HG02678 (cell line): ENCODE measurements at regions not wholly inside any gene's neighbourhood (a gene's known extent, or its start where the extent isn't known, plus 50 kb on each side); places are given as distances from the start of the nearest gene placed in this dataset.
A peak's percentile ranks its signal among the peaks of the same experiment; 100 is the strongest.
"Not testable (repeated sequence)": the region's sequence is repeated elsewhere in the genome, so short reads cannot be mapped to it uniquely, and the experiment has no call there.

ENCODE experiments used
- ATAC-seq: cut with Tn5 transposase; IDR thresholded peaks from one replicate; pipeline ENCODE4 v1.9.1; 2021; ENCODE audit warnings: mild to moderate bottlenecking, moderate library complexity; ENCODE audit not compliant: unreplicated experiment

DNA sequence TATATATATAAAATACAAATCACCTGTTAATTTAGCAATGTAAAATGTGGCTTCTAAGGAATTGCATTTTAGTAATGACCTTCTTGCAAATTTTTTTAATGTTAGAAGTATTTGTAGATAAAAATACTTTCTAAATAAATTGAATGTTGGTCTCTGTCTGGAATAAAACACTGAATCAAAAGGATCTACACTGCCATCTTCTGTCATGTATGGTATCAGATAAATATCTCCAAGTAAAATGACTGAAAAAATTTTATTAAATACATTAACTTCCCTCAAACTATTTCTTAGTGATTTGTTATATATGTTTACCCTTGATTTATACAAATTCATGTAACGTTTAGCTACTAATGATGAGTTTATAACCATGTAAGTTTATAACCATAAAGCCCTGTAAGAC lies 2029.3 kb downstream of the MRPL39 start:
- no peak for ATAC-seq

DNA sequence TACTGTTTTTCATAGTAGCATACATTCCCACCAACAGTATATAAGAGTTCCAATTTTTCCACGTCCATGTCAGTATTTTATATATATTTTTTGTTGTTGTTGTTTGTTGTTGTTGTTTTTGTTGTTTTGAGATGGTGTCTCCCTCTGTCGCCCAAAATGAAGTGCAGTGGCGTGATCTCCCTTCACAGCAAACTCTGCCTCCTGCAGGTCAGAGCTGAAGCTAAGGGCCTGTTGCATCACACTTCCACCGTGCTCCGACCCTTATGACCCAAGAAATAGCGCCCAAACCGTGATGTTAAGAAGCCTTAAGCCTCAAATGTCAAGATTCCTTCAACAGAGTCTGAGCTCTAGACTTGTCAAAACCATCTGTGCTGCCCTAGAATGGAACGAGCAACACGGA lies 2032.3 kb downstream of the MRPL39 start:
- no peak for ATAC-seq

DNA sequence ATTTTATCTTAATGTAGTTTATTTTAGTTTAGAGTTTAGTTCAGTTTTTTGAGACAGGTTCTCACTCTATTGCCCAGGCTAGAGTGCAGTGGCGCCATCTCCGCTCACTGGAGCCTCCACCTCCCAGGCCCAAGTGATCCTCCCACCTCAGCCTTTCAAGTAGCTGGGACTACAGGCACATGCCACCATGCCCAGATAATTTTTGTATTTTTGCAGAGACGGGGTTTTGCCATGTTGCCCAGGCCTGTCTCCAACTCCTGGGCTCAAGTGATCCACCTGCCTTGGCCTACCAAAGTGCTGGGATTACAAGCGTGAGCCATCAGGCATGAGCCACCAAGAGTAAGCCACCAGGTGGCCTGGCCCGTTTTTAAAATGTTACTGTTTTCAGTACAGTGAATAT lies 2058.4 kb downstream of the MRPL39 start:
- not testable (repeated sequence) for ATAC-seq

DNA sequence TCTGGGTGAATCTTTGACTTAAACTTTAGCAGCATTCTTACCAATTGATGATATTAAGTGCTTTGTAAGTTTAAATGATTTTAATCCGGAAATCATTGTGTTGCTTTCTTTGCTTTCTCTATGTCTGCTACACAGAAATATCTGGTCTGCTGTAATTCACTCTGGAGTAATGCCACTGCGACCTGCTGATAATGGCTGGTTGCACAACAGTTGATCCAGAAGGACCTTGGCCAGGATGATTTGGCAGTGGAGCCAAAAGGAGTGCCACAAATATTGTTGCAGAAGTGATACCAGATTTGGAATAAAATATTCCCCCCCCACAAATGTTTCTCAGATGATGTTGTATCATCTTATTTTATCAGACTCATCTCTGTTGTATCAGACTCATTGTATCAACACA lies 2063.9 kb downstream of the MRPL39 start:
- no peak for ATAC-seq

DNA sequence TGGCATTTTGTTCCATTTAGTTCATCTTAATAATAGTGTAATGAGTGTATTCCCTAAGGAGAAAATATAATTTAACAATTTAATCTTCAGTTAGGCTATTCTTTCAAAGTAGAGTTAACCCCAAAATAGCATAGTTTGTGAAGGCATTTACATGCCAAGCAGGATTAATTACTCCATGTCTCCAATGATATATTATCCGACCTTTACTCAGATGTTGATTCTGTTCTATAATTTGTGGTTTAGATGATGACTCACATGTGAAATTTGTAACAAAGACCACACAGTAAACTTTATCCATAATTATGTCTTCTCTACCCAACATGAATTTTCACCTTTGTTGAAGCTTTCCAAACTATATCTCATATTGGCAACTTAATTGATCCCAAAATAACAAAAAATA lies 2065.2 kb downstream of the MRPL39 start:
- no peak for ATAC-seq

DNA sequence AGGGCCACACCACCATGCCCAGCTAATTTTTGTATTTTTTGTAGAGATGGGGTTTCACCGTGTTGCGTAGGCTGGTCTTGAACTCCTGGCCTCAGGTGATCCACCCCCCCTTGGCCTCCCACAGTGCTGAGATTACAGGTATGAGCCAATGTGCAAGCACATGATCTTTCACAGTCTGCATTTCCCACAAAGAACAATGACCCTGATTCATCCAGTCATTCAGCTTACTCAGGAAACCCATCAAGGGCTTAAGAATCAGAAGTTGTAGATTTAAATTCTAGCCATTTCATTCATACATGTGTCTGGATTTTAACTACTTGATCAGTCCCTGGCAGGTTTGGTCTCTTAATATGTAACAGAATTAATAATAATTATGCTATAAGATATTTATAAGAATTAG lies 2065.7 kb downstream of the MRPL39 start:
- no peak for ATAC-seq

DNA sequence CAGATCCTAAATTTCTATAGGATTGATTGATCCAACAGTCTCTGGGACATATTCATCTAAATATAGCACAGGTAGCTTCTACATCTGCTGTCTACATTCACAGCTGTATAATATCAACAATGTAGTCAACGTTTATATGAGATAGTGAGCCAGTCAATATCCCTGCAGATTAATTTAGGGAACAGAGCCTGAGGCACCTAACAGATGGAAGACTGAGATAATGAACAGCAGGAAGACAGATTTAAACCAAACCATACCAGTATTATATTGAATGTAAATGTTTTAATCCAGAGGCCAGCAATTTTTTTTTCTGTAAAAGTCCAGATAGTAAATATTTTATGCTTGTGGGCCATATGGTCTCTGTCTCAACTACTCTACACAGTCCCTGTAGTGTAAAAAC lies 2072.4 kb downstream of the MRPL39 start:
- no peak for ATAC-seq

DNA sequence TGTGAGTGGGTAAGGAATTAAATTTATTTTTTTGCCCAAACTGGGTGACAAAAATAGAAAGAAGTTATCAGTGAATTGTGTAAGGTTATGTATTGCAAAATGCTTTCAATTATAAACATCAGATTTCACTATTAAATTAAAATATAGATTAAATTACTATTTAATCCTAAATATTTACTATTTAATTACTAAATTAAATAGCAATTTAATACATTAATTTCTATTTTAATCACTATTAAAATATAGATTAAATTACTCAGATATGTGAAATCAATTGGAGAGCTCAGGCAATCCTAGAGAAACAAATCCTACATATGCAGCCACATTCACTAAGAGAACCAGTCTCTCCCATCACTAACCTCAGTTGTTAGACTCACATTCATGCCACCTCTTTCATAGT lies 2075.8 kb downstream of the MRPL39 start:
- no peak for ATAC-seq

DNA sequence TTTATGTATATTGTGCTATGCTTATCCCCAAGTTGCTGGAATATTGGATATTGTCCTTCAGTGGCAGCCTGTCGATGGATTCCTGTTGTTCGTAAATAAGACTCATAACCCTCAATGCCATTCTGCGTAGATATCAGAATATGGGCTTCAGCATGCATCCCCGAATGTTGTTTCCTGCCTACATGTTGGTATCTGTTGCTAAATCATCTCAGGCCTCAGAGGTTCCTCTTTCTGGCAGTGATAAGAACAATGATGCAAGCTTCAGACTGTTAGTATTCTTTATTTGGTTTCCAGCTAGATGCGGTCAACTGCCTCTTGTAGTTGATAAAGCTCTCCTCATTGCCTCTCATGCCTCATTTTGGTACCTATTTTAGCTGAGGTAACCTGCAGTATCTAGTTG lies 2082.6 kb downstream of the MRPL39 start:
- no peak for ATAC-seq

DNA sequence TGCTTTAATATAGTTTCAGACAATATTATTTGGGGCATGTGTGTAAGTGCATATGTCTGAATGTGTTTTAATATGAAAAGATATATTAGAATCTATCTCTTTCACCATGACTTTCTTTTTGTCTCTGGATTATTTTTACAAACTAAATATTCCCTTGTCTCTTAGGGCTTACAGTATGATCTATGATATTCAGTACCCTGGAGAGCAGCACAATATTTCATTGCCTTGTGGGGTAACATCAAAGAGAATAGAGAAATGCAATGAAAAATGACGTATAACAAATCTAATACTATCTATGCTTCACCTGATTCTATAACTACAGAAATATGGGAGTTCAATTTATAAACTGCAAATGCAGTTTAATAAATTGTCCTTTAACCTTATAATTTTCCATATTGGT lies 2084.5 kb downstream of the MRPL39 start:
- no peak for ATAC-seq

DNA sequence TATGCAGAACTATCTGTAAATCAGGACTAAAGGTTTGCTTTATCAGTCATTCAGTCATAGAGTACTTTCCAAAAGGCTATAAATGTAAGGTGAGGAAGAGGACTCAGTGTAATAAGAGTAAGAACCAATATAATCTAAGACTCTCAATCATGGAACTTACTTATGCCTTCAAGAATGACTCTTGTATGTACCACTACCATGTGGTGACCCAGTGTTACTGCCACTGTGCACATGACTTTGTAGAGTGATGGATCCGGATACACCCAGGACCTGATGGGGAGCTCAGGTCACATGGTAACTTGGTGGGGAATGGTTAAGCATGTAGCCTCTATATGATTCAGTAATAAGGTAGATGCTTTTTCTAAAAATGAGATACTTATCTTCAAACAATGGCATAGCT lies 2099.8 kb downstream of the MRPL39 start:
- ATAC-seq: peak; percentile 73

DNA sequence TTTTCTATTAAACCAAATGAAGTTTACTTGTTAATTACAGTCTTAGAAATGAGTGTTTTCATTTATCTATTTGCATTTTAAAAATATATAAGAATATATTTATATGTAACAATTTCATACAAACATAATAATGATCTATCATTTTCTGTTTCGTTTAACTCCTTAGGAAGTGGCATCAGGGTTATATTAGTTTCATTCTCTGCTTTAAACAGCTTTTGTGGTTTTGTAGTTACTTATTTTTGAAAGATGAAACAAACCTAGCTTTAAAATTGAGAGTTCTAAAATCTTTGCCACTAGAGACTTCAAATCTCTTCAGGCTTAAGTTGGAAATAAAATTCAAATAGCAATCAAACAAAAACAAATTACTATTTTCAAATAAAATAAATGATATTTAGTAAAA lies 2110.6 kb downstream of the MRPL39 start:
- peak; percentile 95 for ATAC-seq

DNA sequence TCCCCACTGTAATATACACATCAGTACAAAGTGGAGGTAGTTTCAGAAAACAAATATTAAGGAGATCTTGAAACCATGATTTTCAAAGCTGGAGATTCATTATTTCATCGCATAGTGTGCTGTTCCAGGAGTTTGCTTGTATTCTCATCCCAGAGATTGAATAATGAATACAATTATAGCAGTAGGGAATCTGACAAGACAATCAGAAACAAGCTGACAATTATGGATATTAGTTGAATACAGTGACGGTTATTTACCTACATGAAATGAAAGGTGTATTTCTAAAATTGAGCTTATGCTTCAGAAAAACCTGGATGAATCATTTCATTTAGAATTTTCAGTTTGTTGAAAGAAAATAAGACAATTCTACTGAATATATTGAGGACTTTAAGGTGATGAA lies 2119.0 kb downstream of the MRPL39 start:
- ATAC-seq: no peak

DNA sequence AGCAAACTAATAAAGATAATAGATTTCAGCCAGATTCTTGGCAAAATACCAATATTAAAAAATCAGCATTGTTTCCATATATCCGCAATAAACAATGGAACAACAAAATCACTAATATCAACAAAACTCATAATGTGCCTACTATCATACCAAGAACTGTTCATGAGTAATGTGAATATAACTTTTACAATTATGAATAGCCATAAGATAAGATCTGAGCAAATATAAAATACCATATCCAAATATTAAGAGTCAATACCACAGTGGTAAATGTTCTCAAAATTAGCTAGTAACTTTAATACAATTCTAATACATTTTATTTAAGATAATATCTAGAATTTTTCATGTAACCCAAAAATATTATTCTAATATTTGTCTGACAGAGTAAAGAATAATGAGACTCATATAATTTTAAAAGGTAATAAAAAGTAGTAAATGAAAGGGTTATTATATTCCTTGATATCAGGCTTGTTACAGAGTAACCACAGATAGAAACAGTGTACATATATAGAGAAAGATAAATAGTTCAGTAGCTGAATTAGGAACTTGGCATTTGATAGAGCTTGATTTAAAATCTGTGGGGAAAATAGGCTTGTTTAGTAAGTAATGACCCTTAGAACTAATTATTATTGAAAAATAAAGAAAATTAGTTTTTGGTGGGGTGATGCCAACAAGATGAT lies 2126.6 kb downstream of the MRPL39 start:
- ATAC-seq: no peak

DNA sequence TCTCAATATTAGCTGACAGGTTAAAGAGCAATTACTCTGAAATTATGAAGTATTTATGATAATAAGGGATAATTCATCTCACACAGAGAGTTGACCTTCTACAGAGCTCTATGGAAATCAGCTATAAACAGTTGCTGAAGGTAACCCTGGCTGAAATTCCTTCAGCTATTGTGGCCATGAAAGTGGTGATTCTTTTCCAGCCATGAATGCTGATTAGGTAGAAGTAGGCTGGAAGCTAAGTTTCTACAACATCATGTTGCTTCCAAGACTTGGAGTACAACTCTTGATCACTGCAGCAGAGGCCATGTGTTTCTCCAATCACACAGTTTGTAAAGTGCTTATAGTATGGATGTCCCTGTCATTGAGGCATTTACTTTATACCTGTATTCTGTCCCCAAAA lies 2128.9 kb downstream of the MRPL39 start:
- ATAC-seq: no peak

DNA sequence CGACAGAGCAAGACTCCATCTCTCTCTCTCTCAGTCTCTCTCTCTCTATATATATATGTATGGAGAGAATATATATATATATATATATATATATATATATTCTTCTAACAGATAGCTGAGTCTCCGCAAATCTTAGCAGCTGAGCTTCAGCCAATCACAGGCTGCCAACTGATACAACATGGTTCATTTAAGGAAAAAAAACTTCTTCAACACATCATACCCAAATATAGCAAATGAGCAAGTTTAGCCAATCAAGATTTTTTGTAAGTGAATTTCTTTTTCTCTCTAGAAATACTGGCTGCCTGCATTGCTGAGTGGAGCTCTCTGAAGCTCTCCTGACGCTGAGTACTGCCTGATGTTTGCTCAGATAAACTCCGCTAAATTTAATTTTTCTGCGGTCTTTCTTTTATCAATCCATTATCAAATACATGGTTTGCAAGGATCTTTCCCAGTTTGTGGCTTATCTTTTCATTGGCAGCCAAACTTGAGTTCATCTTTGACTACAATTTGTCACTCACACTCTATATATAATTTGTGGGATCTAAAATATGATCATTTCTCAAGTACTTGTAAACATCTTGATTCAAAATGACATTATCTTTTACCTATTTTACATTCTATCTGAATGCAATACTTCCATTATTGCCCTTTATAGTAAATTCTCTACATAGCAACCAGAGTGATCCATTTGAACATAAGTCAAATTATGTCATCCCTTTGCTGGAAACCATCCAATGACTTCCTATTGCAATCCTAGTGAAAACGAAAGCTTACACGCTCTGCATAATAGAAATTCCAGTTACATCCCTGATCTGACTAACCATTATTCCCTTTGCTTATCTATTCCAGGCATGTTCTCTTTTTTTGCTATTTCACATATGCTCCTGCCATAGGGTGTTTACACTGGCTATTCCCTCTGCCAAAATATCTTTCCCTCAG lies 2131.7 kb downstream of the MRPL39 start:
- no peak for ATAC-seq

DNA sequence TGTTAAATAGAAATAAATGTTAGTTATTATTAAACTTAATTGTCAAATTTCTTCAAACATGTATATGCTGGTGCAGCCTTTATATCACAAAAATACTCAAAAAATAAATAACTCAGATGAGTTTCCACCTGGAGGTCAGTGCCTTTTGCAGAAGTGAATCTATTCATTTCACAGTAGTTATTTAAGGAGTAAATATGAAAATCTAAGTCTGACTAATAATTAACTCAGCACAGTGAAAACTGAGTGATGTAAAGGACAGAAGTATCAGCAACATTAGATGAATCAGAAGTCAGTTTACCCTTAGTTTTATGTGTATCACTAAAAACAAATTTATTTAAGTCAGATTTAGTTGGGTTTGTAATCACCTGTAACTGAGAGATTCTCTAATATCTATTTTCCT lies 2135.4 kb downstream of the MRPL39 start:
- peak; percentile 95 for ATAC-seq

DNA sequence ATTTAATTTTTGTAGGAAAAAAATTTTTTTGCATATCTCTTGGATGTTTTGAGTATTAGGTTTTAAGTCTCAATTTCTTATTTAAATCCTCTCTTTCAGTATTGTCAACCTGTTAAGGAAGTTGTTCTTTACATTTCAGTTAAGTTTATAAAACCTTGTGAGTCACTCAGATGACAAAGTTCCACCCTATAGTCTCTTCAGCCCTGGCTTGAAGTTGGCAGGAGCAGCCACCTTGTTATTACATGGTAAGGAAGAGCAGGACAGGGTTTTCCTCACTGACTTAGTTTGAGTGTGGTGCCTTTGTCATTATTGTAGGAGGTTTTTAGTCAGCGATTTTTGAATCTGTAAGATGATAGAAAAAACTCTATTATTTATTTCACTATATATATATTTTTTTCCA lies 2143.9 kb downstream of the MRPL39 start:
- no peak for ATAC-seq

DNA sequence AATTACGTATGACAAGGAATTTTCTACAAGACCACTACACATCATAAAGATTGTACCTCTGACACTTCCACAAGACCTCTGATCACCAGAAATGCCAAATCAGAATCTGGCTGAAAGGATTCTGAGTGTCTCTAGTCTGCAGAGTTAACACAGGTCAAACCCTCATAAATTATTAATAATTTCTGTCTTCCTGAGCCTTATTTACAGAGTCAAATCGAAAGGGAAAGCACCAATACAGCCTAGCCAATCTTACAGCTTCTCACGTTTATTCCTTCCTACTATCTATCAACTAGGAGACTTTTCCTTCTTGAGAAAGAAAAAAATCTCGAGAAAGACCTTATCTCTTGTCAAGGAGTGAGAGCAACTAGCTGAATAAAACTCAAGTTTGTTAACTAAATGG lies 2151.6 kb downstream of the MRPL39 start:
- peak; percentile 72 for ATAC-seq

DNA sequence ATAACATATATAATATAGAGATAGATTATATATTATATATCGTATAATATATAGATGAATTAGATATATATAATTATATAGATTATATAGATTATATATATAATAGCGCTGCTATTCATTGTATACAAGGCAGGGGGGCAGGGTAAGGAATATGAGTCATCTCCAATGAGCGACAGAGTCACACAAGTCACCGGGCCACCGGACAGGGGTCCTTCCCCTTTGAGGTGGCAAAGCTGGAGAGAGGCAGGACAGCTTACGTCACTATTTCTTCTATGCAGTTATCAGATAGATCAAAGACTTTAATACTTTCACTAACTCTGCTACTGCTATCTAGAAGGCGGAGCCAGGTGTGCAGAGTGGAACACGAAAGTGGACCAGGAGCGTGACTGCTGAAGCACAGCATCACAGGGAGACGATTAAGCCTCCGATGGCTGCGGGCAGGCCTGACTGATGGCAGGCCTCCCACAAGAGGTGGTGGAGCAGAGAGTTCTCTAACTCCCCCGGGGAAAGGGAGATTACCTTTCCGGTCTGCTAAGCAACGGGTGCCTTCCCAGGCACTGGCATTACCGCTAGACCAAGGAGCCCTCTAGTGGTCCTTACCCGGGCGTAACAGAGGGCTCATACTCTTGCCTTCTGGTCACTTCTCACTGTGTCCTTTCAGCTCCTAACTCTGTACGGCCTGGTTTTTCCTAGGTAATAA lies 2154.7 kb downstream of the MRPL39 start:
- peak; percentile 68 for ATAC-seq

DNA sequence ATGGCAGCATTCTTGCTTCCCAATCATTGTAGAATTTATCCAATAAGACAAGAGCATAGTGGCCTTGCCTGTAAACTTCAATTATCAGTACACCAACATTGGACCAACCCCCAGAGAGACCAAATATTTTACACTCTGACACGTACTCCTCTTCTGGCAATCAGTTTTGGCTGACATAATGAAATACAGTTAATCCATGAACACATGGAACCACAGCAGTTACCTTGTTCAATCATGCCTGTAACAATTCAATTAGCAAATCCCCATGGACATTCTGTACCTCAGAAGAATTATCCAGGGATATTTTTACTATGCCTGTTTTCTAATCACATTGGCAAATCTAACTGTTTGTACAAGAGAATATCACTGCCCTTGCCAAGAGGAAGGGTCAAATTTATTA lies 2162.0 kb downstream of the MRPL39 start:
- ATAC-seq: no peak

DNA sequence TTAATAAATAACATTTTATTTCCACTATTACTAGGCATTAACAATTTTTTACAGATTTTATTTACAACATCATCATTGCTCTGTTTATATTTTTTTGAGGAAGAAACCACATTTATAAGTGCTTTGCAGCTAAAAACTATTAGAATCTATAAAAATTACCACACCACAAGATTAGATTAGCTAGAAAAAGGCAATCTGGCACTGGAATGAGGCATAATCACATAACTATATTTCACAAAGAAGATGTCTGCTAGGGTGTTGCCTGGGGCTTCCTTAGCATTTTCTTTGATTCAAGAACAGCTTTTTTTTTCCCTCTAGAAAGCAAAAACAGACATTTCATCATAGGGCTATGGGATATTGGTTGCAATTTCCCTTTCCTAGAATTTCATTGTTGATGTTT lies 2169.2 kb downstream of the MRPL39 start:
- ATAC-seq: no peak
